ENCODE measurements at regions not wholly inside any gene's neighbourhood (a gene's known extent, or its start where the extent isn't known, plus 50 kb on each side); places are given as distances from the start of the nearest gene placed in this dataset.

DNA sequence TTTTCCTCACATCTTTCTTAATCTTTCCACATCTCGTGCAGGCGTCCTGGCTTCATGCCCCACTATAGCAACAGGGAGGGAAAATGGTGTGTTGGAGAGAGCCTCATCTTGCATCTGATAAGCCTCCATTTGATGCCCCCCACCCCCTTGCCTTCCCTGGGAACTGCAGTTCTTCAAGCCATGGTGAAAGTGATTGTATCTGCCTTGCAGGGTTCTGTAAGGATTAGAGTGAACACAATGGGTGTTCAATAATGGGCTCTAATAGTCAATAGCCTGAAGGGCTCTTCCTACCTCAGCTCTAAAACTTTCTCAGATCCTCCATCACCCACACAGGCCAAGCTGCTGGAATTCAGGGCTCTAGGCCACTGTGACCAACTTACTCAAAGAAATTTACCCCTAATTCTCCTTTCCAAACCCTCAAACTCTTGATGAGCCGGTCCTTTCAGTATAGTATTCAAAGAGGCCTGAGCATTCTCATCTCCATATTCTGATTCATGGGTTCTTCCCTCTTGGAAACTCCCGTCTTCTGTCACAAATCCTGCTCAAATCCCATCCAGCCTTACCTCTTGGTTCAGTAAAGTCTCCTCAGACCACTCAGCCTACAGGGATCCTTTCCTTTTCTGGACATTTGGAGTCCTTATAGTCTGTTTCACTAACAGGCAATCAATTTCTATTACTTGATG is 128.3 kb upstream of the TRIM2 start:
- peak; percentile 77 for DNase-seq (ENCODE audit: low read depth, low spot score)

DNA sequence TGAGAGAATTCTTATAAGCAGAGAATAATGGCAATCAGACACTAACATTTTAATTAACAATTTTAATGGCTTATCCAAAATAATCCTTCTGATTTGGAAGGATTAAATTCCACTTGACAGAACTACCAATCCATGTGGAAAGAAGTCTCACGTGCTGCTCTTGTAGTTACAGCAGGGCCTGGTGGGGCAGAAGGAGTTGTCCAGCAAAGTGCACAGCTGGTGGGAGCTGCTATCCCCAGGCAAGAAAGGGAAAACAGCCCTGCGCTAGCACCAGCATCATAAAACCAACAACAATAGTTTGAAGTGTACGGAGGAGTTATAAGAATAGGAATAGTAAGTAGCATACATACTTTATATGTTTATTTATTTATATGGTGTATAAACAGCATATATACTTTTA is 127.4 kb upstream of the TRIM2 start:
- DNase-seq (ENCODE audit: low read depth, low spot score) = peak; percentile 31

DNA sequence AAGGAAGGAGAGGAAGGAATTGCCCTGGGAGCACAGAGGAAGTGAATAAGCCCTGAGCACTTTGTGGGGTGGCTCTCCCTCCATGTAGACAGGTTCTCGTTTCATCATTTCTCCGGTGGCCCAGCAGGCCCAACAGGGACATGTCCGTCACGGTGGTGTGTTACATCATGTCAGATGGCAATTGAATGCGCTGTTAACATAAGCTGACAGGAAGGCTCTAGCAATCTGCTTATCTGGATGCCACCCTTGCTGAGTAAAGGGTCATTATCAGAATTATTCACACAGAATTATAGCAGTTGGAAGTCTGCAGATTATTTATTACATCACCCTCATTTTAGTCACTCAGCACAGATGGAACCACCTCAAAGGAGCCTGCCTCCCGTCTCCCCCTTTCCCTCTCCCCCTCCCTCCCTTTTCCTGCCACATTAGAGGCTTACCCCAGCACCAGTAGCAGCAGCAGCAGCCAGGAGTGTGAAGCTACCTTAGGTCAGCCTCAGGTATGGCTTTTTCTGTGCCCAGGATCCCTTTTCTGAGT is 124.3 kb upstream of the TRIM2 start:
- no peak for DNase-seq (ENCODE audit: low read depth, low spot score)

DNA sequence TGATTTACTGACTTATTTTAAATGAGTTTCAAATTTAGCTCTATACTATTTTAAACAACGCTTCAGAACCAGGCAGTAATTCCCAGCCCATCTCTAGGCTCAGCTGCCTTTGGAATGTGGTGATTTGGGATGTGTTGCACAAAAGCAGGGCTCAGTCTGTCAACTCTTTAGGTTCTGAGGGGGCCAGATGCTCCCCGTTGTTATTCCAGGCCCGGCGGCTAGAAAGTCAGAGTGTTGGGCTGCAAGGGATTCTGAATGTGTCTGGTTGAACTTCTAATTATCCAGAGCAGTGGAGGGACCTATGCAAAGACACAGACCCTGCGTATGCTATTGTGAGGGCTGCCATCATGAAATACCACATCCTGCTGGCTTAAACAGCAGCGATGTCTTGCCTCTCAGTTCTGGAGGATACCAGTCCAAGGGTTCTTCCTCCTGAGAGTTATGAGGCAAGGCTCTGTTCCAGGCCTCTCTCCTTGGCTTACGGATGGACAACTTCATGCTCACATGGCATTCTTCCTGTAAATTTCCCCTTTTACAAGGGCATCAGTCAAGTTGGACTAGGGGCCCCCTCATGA is 123.2 kb upstream of the TRIM2 start:
- DNase-seq (ENCODE audit: low read depth, low spot score) = no peak

DNA sequence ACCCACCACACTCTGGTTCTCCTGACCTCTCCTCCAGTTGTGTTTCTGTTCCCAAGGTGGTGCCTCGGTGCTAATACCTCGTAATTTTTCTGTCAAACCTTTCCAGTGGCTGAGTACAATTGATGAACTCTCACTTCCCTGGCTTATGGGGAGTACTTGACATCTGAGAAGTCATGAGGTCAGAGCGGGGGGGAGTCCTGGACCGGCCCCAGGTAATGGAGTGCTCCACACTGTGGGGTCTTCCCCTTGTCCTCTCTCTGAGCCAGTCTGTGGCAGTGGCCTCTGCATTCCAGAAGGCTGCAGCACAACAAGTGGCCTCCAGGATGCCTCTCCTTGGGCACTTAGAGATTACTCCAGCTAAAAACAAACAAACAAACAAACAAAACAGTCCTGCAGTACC is 122.5 kb upstream of the TRIM2 start:
- no peak for DNase-seq (ENCODE audit: low read depth, low spot score)

DNA sequence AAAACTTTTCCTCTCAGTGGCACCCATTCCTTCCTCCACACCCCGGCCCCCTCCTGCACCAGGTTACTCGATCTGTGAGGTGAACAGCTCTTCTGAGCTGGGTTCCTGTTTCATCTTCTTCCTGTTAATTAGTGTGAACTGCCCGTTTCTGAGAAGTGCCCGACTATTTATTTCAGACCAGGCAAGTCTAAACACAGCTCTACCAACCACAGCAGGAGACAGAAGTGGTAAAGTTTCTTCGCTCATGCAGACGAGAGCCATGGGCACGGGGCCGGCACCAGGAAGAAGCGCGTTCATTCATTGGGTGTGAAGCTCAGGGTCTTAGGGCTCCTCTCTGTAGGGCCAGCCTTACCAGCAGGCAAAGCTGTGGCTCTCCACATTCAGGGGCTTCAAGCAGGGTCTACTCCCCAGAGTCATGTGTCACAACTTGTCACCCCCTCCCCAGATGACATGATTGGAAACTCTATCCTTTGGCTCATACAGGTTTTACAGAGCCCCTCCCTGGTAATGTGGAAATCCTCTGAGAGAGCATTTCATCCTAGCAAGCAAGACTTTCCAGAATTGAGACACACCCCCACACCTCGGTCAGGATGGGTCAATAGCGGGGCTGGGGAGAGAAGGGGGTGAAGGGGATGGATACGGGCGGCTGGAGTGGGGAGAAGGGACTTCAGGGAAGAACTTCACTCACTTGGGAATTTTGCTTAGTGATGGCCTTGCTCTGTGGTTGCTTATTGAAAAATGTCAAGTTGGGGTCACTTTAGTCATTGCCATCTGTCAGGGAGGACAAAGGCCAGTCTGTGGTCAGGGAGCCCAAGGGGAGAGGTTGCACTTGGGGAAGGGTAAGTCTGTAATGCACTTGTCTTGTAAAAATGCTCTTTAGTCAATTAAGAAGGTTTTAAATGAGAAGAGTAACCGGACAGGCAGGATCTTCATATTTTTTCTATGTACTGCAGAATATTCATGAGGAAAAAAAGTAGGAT is 121.6 kb upstream of the TRIM2 start:
- no peak for DNase-seq (ENCODE audit: low read depth, low spot score)

DNA sequence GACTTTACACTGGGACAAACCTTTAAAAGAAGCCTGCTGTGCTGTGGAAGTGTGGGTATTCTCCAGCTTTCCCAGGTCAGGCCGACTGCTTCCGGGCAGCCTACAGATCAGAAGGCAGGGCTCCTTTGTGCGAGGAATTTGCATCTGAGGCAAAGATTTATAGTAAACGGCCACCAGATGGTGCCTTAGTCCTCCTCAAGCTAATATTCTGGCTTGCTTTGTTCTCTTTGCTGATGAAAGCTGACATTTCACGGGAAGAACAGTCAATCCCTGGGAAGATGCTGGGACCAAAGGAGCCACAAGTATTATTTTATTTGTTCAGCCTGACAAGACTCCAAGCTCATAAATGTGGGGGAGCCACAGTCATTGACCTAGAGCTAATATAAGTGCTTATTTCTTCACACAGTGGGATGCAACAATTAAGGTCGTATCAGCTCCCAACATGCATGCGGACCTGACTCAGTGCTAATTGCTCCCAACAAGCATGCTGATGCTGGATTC is 120.7 kb upstream of the TRIM2 start:
- peak; percentile 92 for DNase-seq (ENCODE audit: low read depth, low spot score)

DNA sequence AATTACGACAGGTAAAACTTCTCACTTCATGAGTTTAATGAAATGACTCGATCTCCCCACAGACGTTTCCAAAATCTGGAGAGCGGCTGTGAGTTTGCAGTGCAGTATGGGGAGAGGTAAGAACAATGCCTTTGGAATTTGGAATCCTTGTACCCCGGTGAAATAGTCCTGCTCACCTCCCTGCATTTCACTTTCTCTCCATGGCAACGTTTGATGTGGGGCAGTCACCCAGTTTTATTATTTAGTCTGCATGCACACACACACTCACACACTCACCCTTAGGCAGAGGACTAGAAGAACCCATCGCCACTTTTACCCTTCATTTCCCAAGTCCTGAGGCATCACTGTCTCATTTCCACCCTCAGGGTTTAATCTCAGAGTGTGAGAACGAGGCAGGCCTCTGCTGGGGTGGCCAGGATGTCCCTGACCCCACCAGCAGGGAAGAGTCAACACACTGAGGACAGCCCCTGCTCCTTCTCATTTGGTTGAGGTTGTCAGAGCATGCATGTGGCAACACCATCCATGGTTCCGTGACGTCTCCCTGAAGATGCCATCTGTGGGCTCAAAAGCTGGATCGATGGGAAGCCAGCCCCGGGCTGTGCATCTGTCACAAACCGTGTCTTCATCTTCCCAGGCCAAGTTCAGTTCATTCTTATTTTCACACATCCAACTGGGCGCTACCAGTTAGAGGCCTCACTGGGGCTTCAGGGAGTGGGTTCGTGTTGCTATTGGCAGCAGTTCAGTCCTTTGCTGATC is 119.8 kb upstream of the TRIM2 start:
- no peak for DNase-seq (ENCODE audit: low read depth, low spot score)

DNA sequence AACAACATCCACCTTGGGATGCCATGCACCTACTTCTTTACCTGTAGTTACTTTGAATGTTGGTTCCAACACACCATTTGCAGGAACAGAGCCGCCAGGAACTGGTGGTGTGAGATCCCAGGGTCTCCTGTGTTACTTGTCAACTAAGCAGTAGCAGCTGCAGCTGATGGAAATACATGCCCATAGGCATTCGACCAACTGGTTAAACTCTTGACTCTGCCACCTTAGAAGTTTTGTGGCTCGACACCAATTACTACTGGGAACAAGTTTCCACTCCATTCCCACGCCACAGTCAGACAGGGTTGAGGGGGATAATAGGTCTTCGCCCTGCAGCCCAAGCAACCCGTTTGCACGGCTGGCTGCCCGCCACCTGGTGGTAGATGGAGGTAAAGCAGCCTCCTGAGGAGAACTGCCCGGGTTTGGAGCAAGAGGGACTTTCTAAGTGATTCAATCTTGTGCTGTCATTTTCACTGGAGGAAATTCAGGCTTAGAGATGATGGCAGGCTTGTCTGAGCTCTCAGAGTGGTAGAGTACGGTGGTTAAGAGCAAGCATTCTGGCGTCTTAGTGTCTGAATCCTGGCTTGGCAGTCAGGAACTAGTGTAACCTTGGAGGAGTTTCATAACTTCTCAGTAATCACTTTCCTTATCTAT is 119.1 kb upstream of the TRIM2 start:
- DNase-seq (ENCODE audit: low read depth, low spot score) = peak; percentile 83

DNA sequence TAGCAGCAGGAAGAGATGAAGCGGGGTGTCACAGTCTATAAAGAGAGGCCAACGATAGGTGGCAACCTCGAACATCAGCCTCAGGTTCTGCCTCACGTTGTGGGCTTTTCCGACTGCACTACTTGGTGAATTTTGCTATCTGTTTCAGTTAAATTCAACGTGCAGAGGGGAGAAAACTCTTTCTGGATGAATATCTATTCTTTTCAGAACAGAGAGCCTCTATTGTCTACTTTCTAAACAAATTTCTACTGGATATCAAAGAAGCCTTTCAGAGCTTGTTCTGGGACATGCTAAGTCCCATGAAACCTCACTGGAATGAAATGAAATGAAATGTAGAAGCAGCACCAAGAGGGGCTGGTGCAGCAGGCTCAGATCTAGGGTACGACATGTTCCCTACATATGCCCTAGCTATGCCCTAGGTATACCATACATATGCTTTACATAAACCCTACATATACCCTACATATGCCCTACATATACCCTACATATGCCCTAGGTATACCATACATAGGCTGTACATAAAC is 116.5 kb upstream of the TRIM2 start:
- no peak for DNase-seq (ENCODE audit: low read depth, low spot score)

DNA sequence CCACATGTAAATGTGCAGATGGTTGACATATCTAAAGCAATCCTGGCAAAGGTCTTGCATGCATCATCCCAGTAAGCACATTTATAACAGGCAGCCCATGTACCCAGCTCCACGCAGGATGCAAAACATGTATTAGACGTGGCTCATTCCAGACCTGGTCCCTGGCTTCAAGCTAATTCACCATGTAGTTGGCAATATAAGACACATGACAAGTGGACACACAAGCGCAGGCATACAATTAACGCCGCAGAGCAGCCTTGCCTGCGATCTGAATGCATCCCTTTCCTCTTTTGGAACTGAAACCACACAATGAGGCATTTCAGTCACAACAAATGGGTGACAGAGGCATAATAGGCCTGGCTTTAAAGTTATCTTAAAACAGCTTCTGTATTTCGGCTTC is 114.5 kb upstream of the TRIM2 start:
- DNase-seq (ENCODE audit: low read depth, low spot score) = no peak

DNA sequence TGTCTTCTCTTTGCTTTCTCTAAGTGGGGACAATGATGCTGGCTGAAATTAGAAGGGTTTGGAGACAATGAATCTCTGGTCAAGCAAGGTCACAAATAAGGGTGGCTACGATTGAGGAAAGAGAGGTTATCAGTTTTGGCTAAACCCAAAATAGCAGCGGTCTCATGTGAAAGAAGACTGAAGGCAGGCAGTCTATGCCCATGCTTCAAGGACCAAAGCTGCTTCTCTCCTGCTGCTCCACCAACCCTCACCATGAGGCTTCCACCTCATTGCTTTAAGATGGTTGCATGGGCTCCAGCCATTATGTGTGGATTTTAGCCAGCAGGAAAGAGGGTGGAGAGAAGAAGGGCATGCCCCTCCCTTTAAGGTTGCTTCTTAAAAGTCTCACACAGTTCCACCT is 114.1 kb upstream of the TRIM2 start:
- no peak for DNase-seq (ENCODE audit: low read depth, low spot score)

DNA sequence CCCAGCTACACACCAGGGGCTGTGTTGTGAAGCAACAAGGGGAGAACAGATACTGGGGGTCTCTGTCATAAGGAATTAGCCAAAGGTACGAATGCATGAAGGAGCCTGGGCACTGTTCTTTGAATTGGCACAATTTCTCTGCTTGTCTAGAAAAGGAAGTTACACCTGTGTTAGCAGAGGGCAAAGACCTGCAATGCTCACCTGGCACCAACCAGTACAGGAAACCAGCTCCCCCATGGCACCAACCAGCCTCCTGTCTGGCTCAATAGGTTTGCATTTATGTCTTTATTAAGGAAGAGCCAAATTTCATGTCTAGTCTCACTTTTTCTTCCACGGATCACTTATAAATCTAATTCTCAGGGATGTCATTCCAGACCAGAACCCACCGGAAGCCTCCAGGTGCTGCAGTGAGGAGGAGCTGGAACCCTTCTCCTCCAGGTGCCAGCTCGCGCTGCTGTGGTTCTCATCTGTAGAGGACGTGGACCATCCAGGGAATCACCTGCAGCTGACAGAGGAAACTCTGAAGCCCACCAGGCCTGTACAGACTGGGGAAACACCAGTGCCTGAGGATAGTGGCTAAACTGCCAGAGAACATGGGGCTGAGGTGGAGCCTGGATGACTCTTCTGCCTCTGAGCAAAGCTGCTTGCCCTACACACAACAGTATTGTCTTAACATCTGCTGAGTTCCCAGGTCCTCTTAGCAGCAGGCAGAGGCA is 113.4 kb upstream of the TRIM2 start:
- DNase-seq (ENCODE audit: low read depth, low spot score) = no peak

DNA sequence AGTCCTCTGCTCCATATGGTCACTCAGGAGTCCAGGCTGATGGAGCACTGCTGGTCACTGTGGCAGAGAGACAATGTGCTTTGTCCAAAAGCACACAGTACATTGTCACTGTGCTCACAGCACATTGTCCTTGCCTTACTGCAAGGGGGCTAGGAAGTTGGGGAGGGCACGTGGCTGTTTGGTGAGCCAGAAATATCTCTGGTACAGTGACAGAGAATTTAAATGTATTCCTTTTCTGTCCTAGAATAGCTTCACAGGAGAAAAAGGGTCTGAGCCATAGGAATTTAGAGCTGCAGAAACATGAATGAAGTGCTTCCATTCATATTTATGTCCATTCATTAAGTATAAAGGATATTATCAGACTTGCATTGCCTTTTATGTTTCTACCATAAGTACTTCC is 110.8 kb upstream of the TRIM2 start:
- no peak for DNase-seq (ENCODE audit: low read depth, low spot score)

DNA sequence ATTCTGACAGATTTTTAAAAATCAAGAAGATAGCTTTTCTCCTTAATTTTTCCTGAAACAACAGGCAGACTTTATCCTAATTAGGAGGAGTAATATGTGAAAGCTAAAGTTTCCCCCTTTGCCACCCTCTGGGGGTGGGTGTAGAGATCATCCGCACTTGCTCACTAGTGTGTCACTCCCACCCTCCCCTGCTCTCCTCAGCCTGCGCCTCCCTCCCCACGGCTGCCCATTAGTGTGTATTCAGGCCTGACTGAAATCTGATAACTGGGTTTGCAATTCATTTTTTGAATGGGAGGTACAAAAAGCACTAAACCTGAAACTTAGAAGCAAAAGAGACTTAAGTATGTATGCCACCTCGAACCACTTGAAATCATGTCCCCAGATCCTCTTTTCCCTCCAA is 110.4 kb upstream of the TRIM2 start:
- DNase-seq (ENCODE audit: low read depth, low spot score) = no peak

DNA sequence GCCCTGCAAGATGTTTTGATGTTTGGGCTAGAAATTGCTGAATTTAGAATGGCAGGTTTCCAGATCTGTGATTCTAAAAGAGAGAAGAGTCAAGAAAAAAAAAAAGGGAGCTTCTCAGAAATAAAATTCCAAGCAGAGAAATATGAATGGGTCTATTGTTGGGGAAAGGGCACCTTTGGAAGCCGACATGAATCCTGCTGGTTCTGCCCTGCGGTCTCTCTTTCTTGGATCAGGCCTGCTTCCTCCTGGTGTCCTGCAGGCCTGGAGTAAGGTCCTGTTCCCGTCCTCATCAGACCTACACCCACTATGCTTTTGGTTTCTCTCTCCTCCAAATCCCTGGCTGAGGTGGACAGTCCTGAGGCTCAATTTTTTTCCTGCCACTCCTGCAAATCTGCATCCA is 109.8 kb upstream of the TRIM2 start:
- DNase-seq (ENCODE audit: low read depth, low spot score) = no peak

DNA sequence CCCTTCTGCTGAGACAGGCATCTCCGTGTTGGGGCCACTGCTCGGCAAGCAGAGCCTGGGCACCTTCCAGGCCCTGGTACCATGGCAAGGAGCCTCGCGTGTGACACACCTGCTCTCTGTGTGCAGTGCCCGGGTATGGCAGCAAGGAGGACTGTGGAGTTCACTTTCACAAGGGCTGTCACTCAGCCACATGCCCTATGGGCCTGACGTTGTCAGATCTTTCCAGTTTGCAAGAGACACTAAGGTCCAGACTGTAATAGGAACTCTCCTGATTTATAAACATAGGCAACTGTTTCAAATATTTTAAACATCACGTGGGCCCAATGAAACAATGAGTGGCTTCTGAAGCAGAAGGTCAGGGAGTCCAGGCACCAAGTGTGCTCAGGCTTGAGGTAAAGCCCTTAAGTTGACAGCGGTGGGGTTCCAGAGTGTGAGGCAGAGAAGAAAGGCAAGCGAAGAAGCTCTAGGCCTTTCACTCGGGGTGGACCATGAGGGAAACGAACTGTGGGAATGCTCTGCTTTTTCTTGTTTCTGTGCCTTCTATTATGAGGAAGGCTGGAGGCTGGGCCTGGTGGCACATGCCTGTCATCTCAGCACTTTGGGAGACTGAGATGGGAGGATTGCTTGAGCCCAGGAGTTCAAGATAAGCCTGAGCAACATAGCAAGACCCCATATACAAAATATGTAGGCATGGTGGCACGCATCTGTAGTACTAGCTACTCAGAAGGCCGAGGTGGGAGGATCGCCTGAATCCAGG is 108.6 kb upstream of the TRIM2 start:
- no peak for DNase-seq (ENCODE audit: low read depth, low spot score)

DNA sequence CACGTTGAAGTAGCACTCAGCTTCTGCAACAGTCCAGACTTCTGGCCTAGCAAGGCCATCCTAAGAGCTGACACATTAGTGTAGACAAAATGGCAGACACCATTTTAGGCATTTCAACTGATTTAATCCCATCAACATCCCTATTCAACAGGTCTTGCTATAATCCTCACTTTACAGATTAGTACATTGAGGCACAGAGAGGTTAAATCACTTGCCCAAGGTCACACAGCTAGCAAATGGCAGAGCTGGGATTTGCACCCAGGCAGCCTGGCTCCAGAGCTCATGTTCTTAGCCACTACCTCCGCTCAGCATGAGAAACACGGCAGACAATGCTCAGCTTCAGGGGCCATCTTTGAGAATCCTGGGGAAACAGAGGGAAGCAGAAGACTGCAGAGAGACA is 107.9 kb upstream of the TRIM2 start:
- DNase-seq (ENCODE audit: low read depth, low spot score) = no peak

DNA sequence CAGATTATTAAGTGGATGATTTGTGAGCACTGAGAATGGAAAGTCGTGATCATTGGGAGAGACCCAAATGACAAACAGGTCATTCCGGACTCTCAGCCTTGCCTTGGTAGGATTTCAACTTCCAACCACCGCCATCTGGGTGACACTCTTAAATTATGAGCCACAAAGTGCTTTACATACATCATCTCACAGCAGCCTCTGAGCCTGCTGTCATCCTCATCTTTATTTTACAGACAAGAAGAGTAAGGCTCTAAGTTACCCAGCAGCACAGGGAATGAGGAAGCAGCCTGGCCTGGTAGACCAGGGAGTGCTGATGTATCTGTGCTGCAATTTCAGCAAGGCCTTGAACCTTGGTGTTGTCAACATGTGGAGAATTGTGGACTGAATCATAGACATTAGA is 105.8 kb upstream of the TRIM2 start:
- DNase-seq (ENCODE audit: low read depth, low spot score) = no peak

Measured in ELF-1 (cell line).